ENCODE measurements at regions not wholly inside any gene's neighbourhood (a gene's known extent, or its start where the extent isn't known, plus 50 kb on each side); places are given as distances from the start of the nearest gene placed in this dataset.

DNA sequence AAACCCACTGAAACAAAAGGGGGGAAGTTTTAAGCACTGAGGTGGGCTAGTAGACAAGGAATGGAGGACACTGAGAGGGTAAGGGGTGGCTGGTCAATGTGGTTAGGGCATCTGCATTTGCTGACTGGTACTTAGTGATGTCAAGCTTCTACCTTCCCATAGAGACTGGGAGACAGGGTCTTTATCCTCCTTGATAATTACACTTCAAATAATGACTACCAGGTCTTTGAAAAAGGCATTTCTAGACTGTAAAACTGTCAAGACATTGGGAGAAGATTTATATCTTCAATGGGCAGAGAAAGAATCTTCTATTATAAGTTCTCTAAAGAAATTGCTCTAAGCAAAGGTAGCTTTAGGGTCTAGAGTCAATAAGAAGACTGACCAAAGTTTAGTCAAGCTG, 1490.8 kb upstream of the PCDH20 start:
- Histone ChIP-seq H3K9me3 (ENCODE audit: control insufficient read depth, insufficient read depth, low read length) (no peaks in the 10 kb centered on the region), H3K27me3 (ENCODE audit: control insufficient read depth, insufficient read depth, low read length) (no peaks in the 10 kb centered on the region), H3K4me3 (ENCODE audit: low read length) (no peak overlapping the region), H3K36me3 (ENCODE audit: control insufficient read depth, insufficient read depth, low read length) (no peaks in the 10 kb centered on the region), H3K4me1 (ENCODE audit: control insufficient read depth, insufficient read depth, low read length) (no peaks in the 10 kb centered on the region), H3K27ac (ENCODE audit: low read length) (no peak overlapping the region)
- no peak for DNase-seq (ENCODE audit: low read depth, low spot score)

DNA sequence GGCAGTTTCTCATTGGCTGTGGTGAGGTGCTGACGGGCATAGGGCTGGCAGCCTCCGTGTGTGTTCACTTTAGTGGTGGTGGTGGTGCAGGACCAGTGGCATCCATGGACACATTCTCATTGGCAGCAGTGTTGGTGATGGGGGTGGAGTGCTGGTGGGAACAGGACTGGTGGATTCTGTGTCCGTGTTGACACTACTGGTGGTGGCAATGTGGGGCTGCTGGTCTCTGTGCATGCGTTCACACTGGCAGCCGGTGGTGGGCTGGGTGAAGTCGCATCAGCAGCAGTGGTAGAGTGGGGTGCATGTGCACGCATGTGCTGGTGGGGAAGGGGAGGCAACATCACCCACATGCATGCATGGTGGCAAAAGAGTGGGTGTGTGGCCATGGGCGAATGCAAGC, 1471.4 kb upstream of the PCDH20 start:
- no peak for DNase-seq (ENCODE audit: low read depth, low spot score)
- Histone ChIP-seq H3K36me3 (ENCODE audit: control insufficient read depth, insufficient read depth, low read length) (no peaks in the 10 kb centered on the region), H3K9me3 (ENCODE audit: control insufficient read depth, insufficient read depth, low read length) (no peaks in the 10 kb centered on the region), H3K4me1 (ENCODE audit: control insufficient read depth, insufficient read depth, low read length) (no peaks in the 10 kb centered on the region), H3K27me3 (ENCODE audit: control insufficient read depth, insufficient read depth, low read length) (no peaks in the 10 kb centered on the region), H3K27ac (ENCODE audit: low read length) (no peak overlapping the region), H3K4me3 (ENCODE audit: low read length) (no peak overlapping the region)
- WGBS (ENCODE audit: insufficient coverage, insufficient read length): no CpG with 5 or more reads among the region's 8 CpGs

DNA sequence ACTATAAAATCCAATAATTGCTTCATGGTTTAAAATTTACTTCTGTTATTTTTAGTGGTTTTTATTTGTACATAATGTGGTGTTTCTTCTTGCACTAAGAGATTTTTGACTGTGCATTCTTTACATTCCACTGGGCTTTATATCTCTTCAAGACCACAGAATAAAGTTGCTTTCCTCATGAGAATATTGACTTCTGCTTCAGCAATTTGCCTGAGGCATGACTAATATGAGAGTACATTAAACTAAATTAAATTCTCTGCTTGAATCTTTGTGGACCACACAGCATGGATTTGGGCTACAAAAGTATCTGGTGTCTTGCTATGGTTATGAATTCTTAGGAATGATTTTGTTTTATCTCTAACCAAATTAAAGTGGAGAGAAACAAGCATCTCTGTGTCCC, 1463.4 kb upstream of the PCDH20 start:
- H3K4me3 ChIP-seq (ENCODE audit: low read length): no peak overlapping the region
- no peaks in the 10 kb centered on the region for H3K4me1 ChIP-seq (ENCODE audit: control insufficient read depth, insufficient read depth, low read length)
- no peaks in the 10 kb centered on the region for H3K27me3 ChIP-seq (ENCODE audit: control insufficient read depth, insufficient read depth, low read length)
- no peaks in the 10 kb centered on the region for H3K9me3 ChIP-seq (ENCODE audit: control insufficient read depth, insufficient read depth, low read length)
- no peaks in the 10 kb centered on the region for H3K36me3 ChIP-seq (ENCODE audit: control insufficient read depth, insufficient read depth, low read length)
- DNase-seq (ENCODE audit: low read depth, low spot score): no peak
- no peak overlapping the region for H3K27ac ChIP-seq (ENCODE audit: low read length)

DNA sequence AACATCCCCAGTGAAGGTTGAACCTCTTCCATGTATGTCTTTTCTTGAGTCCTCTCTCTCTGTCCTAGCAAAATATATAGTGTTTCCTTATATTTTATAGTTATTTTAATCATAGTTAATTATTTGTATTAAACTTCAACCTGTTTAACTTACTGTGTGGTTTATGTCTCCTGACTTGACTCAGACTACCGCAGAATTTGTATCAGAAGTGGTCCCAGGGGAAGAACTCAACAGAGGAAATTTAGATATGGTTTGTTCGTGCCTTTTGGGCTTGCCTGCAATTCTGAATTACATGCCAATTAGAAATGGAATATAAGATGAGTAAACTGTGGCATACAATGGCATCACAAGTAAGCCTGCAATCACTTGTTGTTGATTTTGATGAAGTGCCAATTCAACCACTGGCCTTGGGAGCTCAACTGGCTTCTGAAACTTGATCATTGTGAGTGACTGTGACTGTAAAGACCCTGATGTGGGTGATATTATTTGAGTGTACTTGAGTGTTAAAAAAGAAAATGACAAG, 1459.5 kb upstream of the PCDH20 start:
- no peak for DNase-seq (ENCODE audit: low read depth, low spot score)
- WGBS (ENCODE audit: insufficient coverage, insufficient read length): no CpG with 5 or more reads among the region's 2 CpGs
- H3K36me3 ChIP-seq (ENCODE audit: control insufficient read depth, insufficient read depth, low read length): no peaks in the 10 kb centered on the region
- no peaks in the 10 kb centered on the region for H3K4me1 ChIP-seq (ENCODE audit: control insufficient read depth, insufficient read depth, low read length)
- no peak overlapping the region for H3K27ac ChIP-seq (ENCODE audit: low read length)
- no peaks in the 10 kb centered on the region for H3K27me3 ChIP-seq (ENCODE audit: control insufficient read depth, insufficient read depth, low read length)
- no peak overlapping the region for H3K4me3 ChIP-seq (ENCODE audit: low read length)
- H3K9me3 ChIP-seq (ENCODE audit: control insufficient read depth, insufficient read depth, low read length): no peaks in the 10 kb centered on the region

DNA sequence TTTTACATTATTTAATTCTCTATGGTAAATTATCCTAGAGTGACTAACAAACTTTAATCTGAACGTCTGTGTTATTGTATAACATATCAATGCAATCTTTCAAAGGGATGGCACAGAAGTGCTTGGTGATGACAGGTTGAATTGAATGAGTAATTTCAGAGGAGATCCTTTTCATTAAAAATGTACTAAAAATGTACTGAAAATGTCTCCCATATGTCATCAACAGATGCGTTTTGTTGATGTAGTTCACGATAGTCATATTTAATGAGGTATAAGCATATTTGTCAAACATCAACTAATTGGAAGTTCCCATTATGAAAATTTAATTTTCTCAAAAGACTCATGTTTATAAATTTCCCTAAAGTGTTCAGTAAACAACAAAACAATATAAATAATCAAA, 1434.7 kb upstream of the PCDH20 start:
- Histone ChIP-seq H3K36me3 (ENCODE audit: control insufficient read depth, insufficient read depth, low read length) (no peaks in the 10 kb centered on the region), H3K27ac (ENCODE audit: low read length) (no peak overlapping the region)
- no CpG with 5 or more reads among the region's 3 CpGs for WGBS (ENCODE audit: insufficient coverage, insufficient read length)

DNA sequence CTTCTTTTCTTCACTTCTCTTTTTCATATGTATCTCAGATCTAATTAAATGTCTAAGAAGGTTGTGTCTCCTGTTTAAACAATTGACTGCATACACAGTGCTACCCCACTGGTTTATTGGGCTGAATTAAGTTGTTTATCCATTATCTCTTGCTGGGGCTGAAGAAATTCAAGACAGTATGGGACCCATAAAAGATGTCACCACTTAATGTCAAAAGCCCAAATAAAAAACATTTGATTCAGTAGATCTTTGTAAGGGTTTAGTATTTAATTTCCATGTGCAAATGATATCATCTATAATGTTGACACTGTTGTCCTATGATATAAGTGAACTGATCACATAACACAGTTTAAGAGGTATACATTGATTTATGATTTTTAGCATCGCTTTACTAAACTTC, 1431.9 kb upstream of the PCDH20 start:
- Histone ChIP-seq H3K9me3 (ENCODE audit: control insufficient read depth, insufficient read depth, low read length) (no peaks in the 10 kb centered on the region), H3K4me3 (ENCODE audit: low read length) (no peak overlapping the region), H3K4me1 (ENCODE audit: control insufficient read depth, insufficient read depth, low read length) (no peaks in the 10 kb centered on the region), H3K27me3 (ENCODE audit: control insufficient read depth, insufficient read depth, low read length) (no peaks in the 10 kb centered on the region), H3K27ac (ENCODE audit: low read length) (no peak overlapping the region), H3K36me3 (ENCODE audit: control insufficient read depth, insufficient read depth, low read length) (no peaks in the 10 kb centered on the region)
- DNase-seq (ENCODE audit: low read depth, low spot score): no peak
- no CpG with 5 or more reads among the region's 1 CpG for WGBS (ENCODE audit: insufficient coverage, insufficient read length)

More for the DNA sequence above, 1434.7 kb upstream of the PCDH20 start:
- no peaks in the 10 kb centered on the region for H3K9me3 ChIP-seq (ENCODE audit: control insufficient read depth, insufficient read depth, low read length)
- no peak overlapping the region for H3K4me3 ChIP-seq (ENCODE audit: low read length)
- H3K4me1 ChIP-seq (ENCODE audit: control insufficient read depth, insufficient read depth, low read length): no peaks in the 10 kb centered on the region
- no peaks in the 10 kb centered on the region for H3K27me3 ChIP-seq (ENCODE audit: control insufficient read depth, insufficient read depth, low read length)
- DNase-seq (ENCODE audit: low read depth, low spot score): no peak

DNA sequence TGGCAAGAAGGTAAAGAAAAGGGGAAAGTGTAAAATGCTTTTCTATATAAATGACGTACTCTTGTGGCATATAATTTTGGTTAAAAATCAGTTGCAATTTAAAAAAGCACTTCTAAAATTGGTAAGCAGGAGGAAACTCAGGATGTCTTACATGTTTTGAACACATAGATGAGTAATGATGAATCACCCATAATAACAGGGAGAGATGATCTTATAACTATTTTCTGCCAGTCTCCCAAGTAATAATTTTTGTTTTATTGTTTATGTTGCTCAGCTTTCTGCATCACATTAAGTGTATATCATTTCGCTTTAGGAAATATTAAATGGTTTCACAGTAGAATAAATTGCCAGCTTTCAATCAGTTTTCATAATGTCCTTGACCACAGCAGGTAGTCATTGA, 1430.7 kb upstream of the PCDH20 start:
- H3K27me3 ChIP-seq (ENCODE audit: control insufficient read depth, insufficient read depth, low read length): no peaks in the 10 kb centered on the region
- no CpG with 5 or more reads among the region's 2 CpGs for WGBS (ENCODE audit: insufficient coverage, insufficient read length)
- no peak overlapping the region for H3K4me3 ChIP-seq (ENCODE audit: low read length)
- H3K9me3 ChIP-seq (ENCODE audit: control insufficient read depth, insufficient read depth, low read length): no peaks in the 10 kb centered on the region
- H3K36me3 ChIP-seq (ENCODE audit: control insufficient read depth, insufficient read depth, low read length): no peaks in the 10 kb centered on the region
- no peak overlapping the region for H3K27ac ChIP-seq (ENCODE audit: low read length)
- H3K4me1 ChIP-seq (ENCODE audit: control insufficient read depth, insufficient read depth, low read length): no peaks in the 10 kb centered on the region
- DNase-seq (ENCODE audit: low read depth, low spot score): no peak

DNA sequence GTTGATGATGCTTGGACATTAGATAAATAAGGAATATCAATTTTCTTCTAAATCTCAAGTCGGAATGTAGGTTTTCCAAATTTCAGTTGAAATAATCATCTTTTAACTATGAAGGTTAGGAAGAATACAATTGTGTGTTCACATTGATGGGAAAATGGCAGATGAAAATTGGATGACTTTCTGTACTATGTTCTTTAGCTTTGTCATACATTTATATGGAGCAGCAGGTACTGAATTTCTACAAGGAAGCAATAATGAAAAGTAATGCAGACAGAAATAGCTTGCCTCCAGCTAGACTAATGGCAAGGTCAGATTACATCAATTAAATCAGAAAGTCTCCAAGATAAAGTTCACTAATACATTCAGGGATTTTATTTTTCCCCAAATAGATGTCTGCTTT, 1423.7 kb upstream of the PCDH20 start:
- DNase-seq (ENCODE audit: low read depth, low spot score): no peak
- Histone ChIP-seq H3K27me3 (ENCODE audit: control insufficient read depth, insufficient read depth, low read length) (no peaks in the 10 kb centered on the region), H3K4me1 (ENCODE audit: control insufficient read depth, insufficient read depth, low read length) (no peaks in the 10 kb centered on the region), H3K9me3 (ENCODE audit: control insufficient read depth, insufficient read depth, low read length) (no peaks in the 10 kb centered on the region), H3K27ac (ENCODE audit: low read length) (no peak overlapping the region), H3K4me3 (ENCODE audit: low read length) (no peak overlapping the region), H3K36me3 (ENCODE audit: control insufficient read depth, insufficient read depth, low read length) (no peaks in the 10 kb centered on the region)
- WGBS (ENCODE audit: insufficient coverage, insufficient read length): no CpG with 5 or more reads among the region's 1 CpG

DNA sequence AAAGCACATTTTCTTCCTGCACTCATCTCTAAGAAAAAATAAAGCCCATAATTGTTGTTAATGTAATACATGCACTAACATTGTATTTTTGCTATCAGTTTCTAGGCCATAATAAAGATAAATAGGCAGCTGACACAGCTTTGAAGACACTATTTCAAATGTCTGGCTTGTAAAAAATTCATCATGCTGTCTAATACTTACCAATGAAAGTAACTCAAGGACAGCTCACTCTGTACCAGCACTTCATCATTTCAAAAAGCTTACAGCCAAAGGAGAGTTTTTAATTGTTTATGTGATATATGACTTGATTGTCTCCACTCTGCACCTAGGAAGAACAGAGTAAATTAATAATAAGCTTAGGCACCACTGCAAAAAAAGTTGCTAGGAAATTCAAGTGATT, 1423.3 kb upstream of the PCDH20 start:
- no peaks in the 10 kb centered on the region for H3K9me3 ChIP-seq (ENCODE audit: control insufficient read depth, insufficient read depth, low read length)
- no peak for DNase-seq (ENCODE audit: low read depth, low spot score)
- H3K4me1 ChIP-seq (ENCODE audit: control insufficient read depth, insufficient read depth, low read length): no peaks in the 10 kb centered on the region
- H3K4me3 ChIP-seq (ENCODE audit: low read length): no peak overlapping the region
- no peaks in the 10 kb centered on the region for H3K36me3 ChIP-seq (ENCODE audit: control insufficient read depth, insufficient read depth, low read length)
- H3K27me3 ChIP-seq (ENCODE audit: control insufficient read depth, insufficient read depth, low read length): no peaks in the 10 kb centered on the region
- H3K27ac ChIP-seq (ENCODE audit: low read length): no peak overlapping the region

DNA sequence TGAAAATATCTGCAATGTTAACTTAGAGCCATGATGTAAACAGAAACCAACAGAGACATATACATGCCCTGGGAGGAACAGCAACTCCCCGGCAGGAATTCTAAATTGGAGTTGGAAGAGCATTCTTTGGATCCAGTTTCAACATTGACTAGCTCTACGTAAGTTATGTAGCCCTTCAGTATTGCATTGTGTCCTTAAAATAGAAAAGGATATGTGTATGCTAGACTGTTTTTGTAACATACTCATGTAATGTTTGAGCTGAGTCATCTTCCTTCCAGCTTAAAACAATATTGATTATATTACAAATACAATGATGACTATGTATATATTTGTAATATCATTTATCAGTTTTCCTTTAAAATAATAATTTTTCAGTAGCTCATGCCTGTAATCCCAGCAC, 1422.2 kb upstream of the PCDH20 start:
- Histone ChIP-seq H3K27ac (ENCODE audit: low read length) (no peak overlapping the region), H3K4me1 (ENCODE audit: control insufficient read depth, insufficient read depth, low read length) (no peaks in the 10 kb centered on the region), H3K9me3 (ENCODE audit: control insufficient read depth, insufficient read depth, low read length) (no peaks in the 10 kb centered on the region), H3K4me3 (ENCODE audit: low read length) (no peak overlapping the region), H3K27me3 (ENCODE audit: control insufficient read depth, insufficient read depth, low read length) (no peaks in the 10 kb centered on the region), H3K36me3 (ENCODE audit: control insufficient read depth, insufficient read depth, low read length) (no peaks in the 10 kb centered on the region)
- DNase-seq (ENCODE audit: low read depth, low spot score): no peak
- WGBS (ENCODE audit: insufficient coverage, insufficient read length): no CpG with 5 or more reads among the region's 2 CpGs

DNA sequence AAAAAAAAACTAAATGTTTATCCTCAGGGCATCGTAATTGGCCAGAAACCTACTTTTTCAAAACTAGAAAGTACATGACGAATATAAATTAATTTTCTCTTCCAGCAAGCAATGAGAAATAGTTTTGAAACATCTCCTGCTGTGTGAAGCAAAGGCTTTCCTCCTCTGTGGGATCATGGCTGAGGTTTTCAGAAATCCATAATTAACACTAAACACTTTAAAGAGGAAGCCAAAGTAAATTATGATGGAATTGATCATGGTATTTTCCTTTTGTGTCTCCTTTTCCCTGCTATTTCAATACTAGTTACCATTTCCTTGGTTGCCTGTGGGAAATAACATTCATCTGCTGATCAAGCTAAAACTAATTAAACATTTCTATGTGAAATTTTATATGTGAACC, 1413.8 kb upstream of the PCDH20 start:
- no peak for DNase-seq (ENCODE audit: low read depth, low spot score)
- H3K27me3 ChIP-seq (ENCODE audit: control insufficient read depth, insufficient read depth, low read length): no peaks in the 10 kb centered on the region
- H3K4me1 ChIP-seq (ENCODE audit: control insufficient read depth, insufficient read depth, low read length): no peaks in the 10 kb centered on the region
- H3K9me3 ChIP-seq (ENCODE audit: control insufficient read depth, insufficient read depth, low read length): no peaks in the 10 kb centered on the region
- no peaks in the 10 kb centered on the region for H3K36me3 ChIP-seq (ENCODE audit: control insufficient read depth, insufficient read depth, low read length)
- H3K4me3 ChIP-seq (ENCODE audit: low read length): no peak overlapping the region
- WGBS (ENCODE audit: insufficient coverage, insufficient read length): no CpG with 5 or more reads among the region's 2 CpGs
- no peak overlapping the region for H3K27ac ChIP-seq (ENCODE audit: low read length)

Measured in iPS DF 6.9 (cell line).